GM12874 (cell line): ENCODE measurements at regions not wholly inside any gene's neighbourhood (a gene's known extent, or its start where the extent isn't known, plus 50 kb on each side); places are given as distances from the start of the nearest gene placed in this dataset.

ENCODE experiments used
- TF ChIP-seq, protein P1 (sequence below): IDR thresholded peaks from 2 replicates; pipeline ENCODE4 v1.5.1; 2011; ENCODE audit warnings: low read depth, mild to moderate bottlenecking, control low read depth, low read length, moderate library complexity; ENCODE audit not compliant: insufficient read depth

- TF ChIP-seq, protein P1, sequence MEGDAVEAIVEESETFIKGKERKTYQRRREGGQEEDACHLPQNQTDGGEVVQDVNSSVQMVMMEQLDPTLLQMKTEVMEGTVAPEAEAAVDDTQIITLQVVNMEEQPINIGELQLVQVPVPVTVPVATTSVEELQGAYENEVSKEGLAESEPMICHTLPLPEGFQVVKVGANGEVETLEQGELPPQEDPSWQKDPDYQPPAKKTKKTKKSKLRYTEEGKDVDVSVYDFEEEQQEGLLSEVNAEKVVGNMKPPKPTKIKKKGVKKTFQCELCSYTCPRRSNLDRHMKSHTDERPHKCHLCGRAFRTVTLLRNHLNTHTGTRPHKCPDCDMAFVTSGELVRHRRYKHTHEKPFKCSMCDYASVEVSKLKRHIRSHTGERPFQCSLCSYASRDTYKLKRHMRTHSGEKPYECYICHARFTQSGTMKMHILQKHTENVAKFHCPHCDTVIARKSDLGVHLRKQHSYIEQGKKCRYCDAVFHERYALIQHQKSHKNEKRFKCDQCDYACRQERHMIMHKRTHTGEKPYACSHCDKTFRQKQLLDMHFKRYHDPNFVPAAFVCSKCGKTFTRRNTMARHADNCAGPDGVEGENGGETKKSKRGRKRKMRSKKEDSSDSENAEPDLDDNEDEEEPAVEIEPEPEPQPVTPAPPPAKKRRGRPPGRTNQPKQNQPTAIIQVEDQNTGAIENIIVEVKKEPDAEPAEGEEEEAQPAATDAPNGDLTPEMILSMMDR: no peak
These were observed 58.7 kb upstream of the KIRREL3 start for GRCh38 chr11:127059286-127059685.

- TF ChIP-seq, protein P1: no peak
These were observed 58.0 kb upstream of the KIRREL3 start for GRCh38 chr11:127058524-127058923.

DNA sequence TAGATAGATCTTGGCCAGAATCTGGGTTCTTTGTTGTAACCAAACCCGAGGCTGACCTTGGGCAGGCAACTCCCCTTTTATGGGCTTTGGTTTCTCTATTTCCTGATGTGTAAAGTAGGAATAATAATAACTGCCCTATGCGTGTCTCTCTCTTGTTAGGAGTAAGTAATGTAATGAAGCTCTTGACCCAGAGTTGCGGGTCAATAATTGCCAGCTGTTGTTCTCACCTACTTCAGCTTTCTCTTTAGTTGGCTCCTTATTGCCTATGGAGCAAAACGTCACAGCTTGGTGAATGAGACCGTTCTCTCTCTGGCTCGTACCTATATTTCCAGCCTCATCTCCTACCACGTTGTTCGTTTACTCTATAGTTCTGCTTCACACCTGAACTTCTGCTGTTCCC is 56.6 kb upstream of the KIRREL3 start:
- TF ChIP-seq, protein P1: no peak

DNA sequence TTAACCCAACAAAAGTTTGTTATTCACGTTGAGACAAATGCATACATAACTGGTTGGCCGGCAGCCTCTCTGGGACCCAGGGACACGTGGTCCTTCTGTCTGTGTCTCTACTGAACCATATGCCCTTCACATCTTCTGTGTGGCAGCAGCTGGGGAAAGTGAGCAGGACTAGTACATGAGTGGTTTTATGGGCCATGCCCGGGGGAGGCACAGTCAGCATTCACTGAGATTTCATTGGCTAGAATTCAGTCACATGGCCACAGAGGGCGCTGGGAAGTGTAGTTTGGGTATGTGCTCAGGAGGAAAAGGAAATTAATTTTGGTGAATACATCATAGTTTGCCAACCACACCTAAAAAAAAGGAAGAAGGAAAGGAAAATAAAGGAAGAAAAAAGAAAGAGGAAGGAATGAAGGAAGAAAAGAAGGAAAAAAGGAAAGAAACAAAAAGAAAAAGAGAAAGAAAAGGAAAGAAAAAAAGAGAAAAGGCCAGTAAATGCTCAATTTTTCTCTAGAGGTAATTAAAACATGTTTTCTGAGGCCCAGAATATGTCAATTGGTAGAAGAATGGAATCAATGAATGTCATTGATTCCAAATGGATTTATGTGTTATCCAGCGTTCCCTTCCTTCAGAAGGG is 55.9 kb upstream of the KIRREL3 start:
- TF ChIP-seq, protein P1: no peak

- TF ChIP-seq, protein P1: no peak
These were observed 54.7 kb upstream of the KIRREL3 start for GRCh38 chr11:127055236-127055635.

GRCh38 chr11:127054153-127054552 is 53.6 kb upstream of the KIRREL3 start:
- TF ChIP-seq, protein P1: no peak

- TF ChIP-seq, protein P1: no peak
These were observed 51.8 kb upstream of the KIRREL3 start for GRCh38 chr11:127052404-127052803.
